Upper lobe of left lung (tissue), 4 donors: ENCODE measurements at regions not wholly inside any gene's neighbourhood (a gene's known extent, or its start where the extent isn't known, plus 50 kb on each side); places are given as distances from the start of the nearest gene placed in this dataset.

ENCODE experiments used
- POLR2AphosphoS5 ChIP-seq, 2 donors: sonication (generic); formaldehyde crosslinking; IDR thresholded peaks; one replicate each; pipeline ENCODE4 v1.5.1; 2017; ENCODE audit warnings: antibody characterized with exemption in 2 of 2
- TF ChIP-seq, protein P1 (sequence below), 6 experiments: fragments of 450-650 bp in 4 of 6; fragments of 200-600 bp in 2 of 6; sonication (generic) in 2 of 6; IDR thresholded peaks; one replicate each; pipeline ENCODE4 v1.5.1; 2016 to 2019; ENCODE audit warnings: antibody characterized with exemption in 6 of 6

DNA sequence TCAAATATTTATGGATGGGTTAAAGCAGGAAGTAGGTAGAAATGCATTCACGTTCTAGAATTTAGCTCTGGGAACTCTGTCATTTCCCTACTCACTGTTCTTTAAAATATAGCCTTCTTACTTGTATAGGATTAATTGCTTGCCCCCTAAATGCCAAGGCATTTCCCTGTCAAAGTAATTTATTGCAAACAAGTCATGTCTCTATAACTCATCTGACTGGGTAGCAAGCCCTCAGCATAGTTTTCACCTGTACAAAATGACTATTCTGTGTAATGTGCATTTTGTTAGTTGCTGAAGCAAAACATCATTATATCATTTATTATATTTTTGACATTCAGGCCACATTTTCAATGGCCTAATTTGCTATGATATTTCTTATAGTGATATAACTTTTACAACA is 1308.2 kb upstream of the EPHA6 start:
- TF ChIP-seq, protein P1, sequence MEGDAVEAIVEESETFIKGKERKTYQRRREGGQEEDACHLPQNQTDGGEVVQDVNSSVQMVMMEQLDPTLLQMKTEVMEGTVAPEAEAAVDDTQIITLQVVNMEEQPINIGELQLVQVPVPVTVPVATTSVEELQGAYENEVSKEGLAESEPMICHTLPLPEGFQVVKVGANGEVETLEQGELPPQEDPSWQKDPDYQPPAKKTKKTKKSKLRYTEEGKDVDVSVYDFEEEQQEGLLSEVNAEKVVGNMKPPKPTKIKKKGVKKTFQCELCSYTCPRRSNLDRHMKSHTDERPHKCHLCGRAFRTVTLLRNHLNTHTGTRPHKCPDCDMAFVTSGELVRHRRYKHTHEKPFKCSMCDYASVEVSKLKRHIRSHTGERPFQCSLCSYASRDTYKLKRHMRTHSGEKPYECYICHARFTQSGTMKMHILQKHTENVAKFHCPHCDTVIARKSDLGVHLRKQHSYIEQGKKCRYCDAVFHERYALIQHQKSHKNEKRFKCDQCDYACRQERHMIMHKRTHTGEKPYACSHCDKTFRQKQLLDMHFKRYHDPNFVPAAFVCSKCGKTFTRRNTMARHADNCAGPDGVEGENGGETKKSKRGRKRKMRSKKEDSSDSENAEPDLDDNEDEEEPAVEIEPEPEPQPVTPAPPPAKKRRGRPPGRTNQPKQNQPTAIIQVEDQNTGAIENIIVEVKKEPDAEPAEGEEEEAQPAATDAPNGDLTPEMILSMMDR (IDR thresholded peaks at IDR 0.05): no peak
- no peak for TF ChIP-seq POLR2AphosphoS5 (IDR thresholded peaks at IDR 0.05)
